HG03565 (cell line): ENCODE measurements at regions not wholly inside any gene's neighbourhood (a gene's known extent, or its start where the extent isn't known, plus 50 kb on each side); places are given as distances from the start of the nearest gene placed in this dataset.
"Not testable (repeated sequence)": the region's sequence is repeated elsewhere in the genome, so short reads cannot be mapped to it uniquely, and the experiment has no call there.

Experiments
- ATAC-seq: cut with Tn5 transposase; IDR thresholded peaks from one replicate; pipeline ENCODE4 v1.9.1; 2021; ENCODE audit warnings: mild to moderate bottlenecking, moderate library complexity; ENCODE audit not compliant: unreplicated experiment

- no peak for ATAC-seq
Observed at GRCh38 chr4:123209436-123209835, 187.2 kb upstream of the SPRY1 start.

GRCh38 chr4:123215536-123215935 lies 181.1 kb upstream of the SPRY1 start:
- no peak for ATAC-seq

GRCh38 chr4:123216543-123216942 lies 180.1 kb upstream of the SPRY1 start:
- no peak for ATAC-seq

GRCh38 chr4:123216946-123217345 lies 179.6 kb upstream of the SPRY1 start:
- ATAC-seq: no peak

GRCh38 chr4:123217664-123218063 lies 178.9 kb upstream of the SPRY1 start:
- no peak for ATAC-seq

- no peak for ATAC-seq
Observed at GRCh38 chr4:123218981-123219380, 177.6 kb upstream of the SPRY1 start.

- no peak for ATAC-seq
Observed at GRCh38 chr4:123229286-123229685, 167.3 kb upstream of the SPRY1 start.

- no peak for ATAC-seq
Observed at GRCh38 chr4:123230061-123230460, 166.5 kb upstream of the SPRY1 start.

GRCh38 chr4:123232439-123232838 lies 164.2 kb upstream of the SPRY1 start:
- no peak for ATAC-seq

- no peak for ATAC-seq
Observed at GRCh38 chr4:123233136-123233768, 163.3 kb upstream of the SPRY1 start.

- ATAC-seq: no peak
Observed at GRCh38 chr4:123234955-123235354, 161.6 kb upstream of the SPRY1 start.

- no peak for ATAC-seq
Observed at GRCh38 chr4:123235431-123235830, 161.2 kb upstream of the SPRY1 start.

- ATAC-seq: no peak
Observed at GRCh38 chr4:123236606-123237005, 160.0 kb upstream of the SPRY1 start.

- ATAC-seq: not testable (repeated sequence)
Observed at GRCh38 chr4:123240286-123240685, 156.3 kb upstream of the SPRY1 start.

- ATAC-seq: not testable (repeated sequence)
Observed at GRCh38 chr4:123243220-123243619, 153.4 kb upstream of the SPRY1 start.

GRCh38 chr4:123244137-123244536 lies 152.5 kb upstream of the SPRY1 start:
- ATAC-seq: peak; percentile 53

GRCh38 chr4:123246085-123246484 lies 150.5 kb upstream of the SPRY1 start:
- no peak for ATAC-seq

GRCh38 chr4:123248085-123248659 lies 148.4 kb upstream of the SPRY1 start:
- no peak for ATAC-seq

GRCh38 chr4:123249821-123250220 lies 146.8 kb upstream of the SPRY1 start:
- no peak for ATAC-seq

- ATAC-seq: no peak
Observed at GRCh38 chr4:123250843-123251242, 145.8 kb upstream of the SPRY1 start.

- no peak for ATAC-seq
Observed at GRCh38 chr4:123255971-123256370, 140.6 kb upstream of the SPRY1 start.

- ATAC-seq: no peak
Observed at GRCh38 chr4:123256901-123257300, 139.7 kb upstream of the SPRY1 start.

GRCh38 chr4:123257591-123257990 lies 139.0 kb upstream of the SPRY1 start:
- no peak for ATAC-seq
